ENCODE measurements at regions not wholly inside any gene's neighbourhood (a gene's known extent, or its start where the extent isn't known, plus 50 kb on each side); places are given as distances from the start of the nearest gene placed in this dataset.

- no peak for TF ChIP-seq GATA3 (IDR thresholded peaks at IDR 0.05; ENCODE audit: low read depth, low read length)
- no peak for TF ChIP-seq GATA2 (IDR thresholded peaks at IDR 0.05; ENCODE audit: low read depth, low read length)
These were observed 1268.6 kb downstream of the RAPGEF2 start for GRCh38 chr4:160371446-160371845.

DNA sequence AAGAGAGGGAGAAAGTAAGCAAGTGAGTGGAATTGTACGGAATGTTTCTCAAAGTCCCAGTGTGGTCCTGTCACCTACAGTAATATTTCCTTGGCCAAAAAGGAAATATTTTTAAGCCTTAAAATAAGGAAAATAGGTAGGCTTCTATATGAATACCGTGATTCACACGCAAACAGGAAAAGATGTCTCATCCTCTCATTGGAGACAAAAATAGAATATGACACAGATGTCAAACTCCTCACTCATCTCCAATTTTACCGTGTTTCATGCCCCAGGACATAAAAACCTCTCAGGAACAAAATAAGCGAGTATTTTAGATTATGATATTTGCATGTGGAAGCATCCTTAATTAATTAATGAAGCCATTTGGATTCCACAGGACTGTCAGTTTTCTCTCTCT is 1269.5 kb downstream of the RAPGEF2 start:
- no peak for TF ChIP-seq GATA3 (IDR thresholded peaks at IDR 0.05; ENCODE audit: low read depth, low read length)
- TF ChIP-seq GATA2 (IDR thresholded peaks at IDR 0.05; ENCODE audit: low read depth, low read length): no peak

GRCh38 chr4:160373911-160374310 is 1271.0 kb downstream of the RAPGEF2 start:
- TF ChIP-seq GATA3 (IDR thresholded peaks at IDR 0.05; ENCODE audit: low read depth, low read length) (no peak), GATA2 (IDR thresholded peaks at IDR 0.05; ENCODE audit: low read depth, low read length) (no peak)

DNA sequence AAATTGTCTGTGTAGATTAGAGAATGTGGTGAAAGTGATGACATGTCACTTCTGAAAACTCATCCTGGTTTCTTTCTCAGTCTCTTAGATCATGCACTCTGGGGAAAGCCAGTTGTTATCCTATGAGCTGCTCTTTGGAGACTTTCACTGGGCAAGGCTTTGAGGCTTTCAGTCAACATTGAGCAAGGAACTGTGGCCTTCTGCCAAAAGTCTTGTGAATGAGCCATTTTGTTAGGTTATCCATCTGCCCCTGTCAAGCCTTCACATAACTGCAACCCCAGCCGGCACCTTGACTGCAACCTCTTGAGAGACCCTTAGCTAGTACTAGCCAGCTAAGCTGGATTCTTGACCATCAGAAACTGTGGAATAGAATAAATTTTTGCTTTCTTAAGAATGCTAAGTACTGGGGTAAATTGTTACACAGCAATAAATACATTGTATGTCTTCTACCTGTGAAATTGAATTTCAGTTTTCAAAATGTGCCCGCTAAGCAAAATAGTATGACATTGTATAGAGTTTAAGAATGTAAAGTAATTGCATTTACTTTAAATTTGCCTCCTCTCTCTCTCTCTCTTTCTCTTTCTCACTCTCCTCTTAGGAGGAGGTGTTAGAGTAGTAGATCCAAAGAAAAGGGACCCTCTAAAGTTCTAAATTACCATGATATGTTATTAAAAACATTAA is 1273.0 kb downstream of the RAPGEF2 start:
- no peak for TF ChIP-seq GATA2 (IDR thresholded peaks at IDR 0.05; ENCODE audit: low read depth, low read length)
- TF ChIP-seq GATA3 (IDR thresholded peaks at IDR 0.05; ENCODE audit: low read depth, low read length): no peak

DNA sequence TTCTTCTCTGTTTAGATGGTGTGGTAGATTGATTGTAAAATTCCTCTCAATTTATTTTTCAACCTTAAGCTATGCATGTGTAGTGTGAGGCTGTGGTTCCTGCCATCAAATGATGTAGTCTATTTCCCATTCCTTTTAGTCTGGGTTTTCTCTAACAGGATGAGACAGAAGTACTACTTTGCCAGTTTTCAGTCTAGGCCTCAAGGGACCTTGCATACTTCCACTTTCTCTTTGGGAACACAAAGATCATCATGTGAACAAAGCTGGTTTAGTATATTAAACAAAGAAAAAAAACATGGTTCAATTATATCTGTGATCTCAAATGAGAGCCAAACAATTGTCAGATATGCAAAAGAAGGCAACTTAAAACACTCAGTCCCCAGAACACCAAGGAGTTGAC is 1284.0 kb downstream of the RAPGEF2 start:
- TF ChIP-seq GATA3 (IDR thresholded peaks at IDR 0.05; ENCODE audit: low read depth, low read length): no peak
- no peak for TF ChIP-seq GATA2 (IDR thresholded peaks at IDR 0.05; ENCODE audit: low read depth, low read length)

GRCh38 chr4:160399826-160400225 is 1296.9 kb downstream of the RAPGEF2 start:
- TF ChIP-seq GATA2 (IDR thresholded peaks at IDR 0.05; ENCODE audit: low read depth, low read length) (no peak), GATA3 (IDR thresholded peaks at IDR 0.05; ENCODE audit: low read depth, low read length) (no peak)

DNA sequence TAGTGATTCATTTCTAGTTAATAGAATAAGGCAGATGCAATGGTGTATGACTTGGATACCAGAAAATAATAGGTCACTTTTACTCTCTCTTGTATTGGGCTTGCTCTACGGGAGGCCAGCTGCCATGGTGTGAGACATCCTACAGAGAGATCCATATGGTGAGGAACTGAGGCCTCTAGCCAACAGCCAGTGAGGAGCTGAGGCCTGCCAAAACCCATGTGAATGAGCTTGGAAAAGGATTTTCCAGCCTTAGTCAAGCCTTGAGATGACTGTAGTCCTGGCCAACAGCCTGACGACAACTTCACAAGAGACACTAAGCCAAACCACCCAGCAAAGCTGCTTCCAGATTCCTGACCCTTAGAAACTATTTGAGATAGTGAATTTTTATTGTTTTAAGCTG is 1300.2 kb downstream of the RAPGEF2 start:
- TF ChIP-seq GATA3 (IDR thresholded peaks at IDR 0.05; ENCODE audit: low read depth, low read length): no peak
- no peak for TF ChIP-seq GATA2 (IDR thresholded peaks at IDR 0.05; ENCODE audit: low read depth, low read length)

- TF ChIP-seq GATA2 (IDR thresholded peaks at IDR 0.05; ENCODE audit: low read depth, low read length) (no peak), GATA3 (IDR thresholded peaks at IDR 0.05; ENCODE audit: low read depth, low read length) (no peak)
These were observed 1303.5 kb downstream of the RAPGEF2 start for GRCh38 chr4:160406263-160406825.

- no peak for TF ChIP-seq GATA3 (IDR thresholded peaks at IDR 0.05; ENCODE audit: low read depth, low read length)
- TF ChIP-seq GATA2 (IDR thresholded peaks at IDR 0.05; ENCODE audit: low read depth, low read length): no peak
These were observed 1311.6 kb downstream of the RAPGEF2 start for GRCh38 chr4:160414496-160414895.

GRCh38 chr4:160423879-160424451 is 1321.1 kb downstream of the RAPGEF2 start:
- no peak for TF ChIP-seq GATA2 (IDR thresholded peaks at IDR 0.05; ENCODE audit: low read depth, low read length)
- TF ChIP-seq GATA3 (IDR thresholded peaks at IDR 0.05; ENCODE audit: low read depth, low read length): no peak

DNA sequence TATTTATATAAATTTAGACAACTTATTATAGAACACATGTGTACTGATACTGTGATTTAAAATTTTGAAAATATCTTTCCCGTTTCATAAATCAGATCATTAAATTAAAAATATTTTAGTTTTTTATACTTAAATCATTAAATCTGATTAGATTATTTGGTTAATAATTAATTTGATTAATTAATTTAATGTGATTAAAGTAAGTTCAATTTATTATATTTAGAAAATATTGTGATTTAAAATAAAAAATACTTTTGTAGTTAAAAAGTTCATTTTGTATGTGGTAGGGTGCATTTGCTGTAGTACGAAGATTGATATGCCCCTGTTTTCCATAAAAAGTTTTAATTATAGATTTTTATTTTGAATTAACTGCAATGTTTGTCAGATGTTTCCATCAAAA is 1323.4 kb downstream of the RAPGEF2 start:
- TF ChIP-seq GATA2 (IDR thresholded peaks at IDR 0.05; ENCODE audit: low read depth, low read length) (no peak), GATA3 (IDR thresholded peaks at IDR 0.05; ENCODE audit: low read depth, low read length) (no peak)

DNA sequence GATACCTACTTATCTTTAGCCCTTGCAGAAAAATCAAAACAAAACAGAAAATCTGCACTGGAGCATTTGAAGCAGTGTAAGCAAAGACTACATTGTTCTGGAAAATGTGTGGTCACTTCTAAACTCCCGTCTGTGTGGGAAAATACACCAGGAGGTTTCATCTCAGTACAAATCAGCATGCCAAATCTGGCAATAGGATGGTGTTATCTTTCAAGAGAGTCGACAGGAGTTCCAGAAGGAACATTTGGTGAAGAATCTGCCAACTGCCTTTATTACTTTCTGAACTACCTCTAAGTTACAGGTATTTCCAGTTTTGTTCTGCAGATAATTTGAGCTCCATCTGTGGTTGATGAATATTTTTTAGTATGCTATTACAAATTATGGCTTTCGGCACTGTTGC is 1348.0 kb downstream of the RAPGEF2 start:
- TF ChIP-seq GATA3 (IDR thresholded peaks at IDR 0.05; ENCODE audit: low read depth, low read length) (no peak), GATA2 (IDR thresholded peaks at IDR 0.05; ENCODE audit: low read depth, low read length) (no peak)

DNA sequence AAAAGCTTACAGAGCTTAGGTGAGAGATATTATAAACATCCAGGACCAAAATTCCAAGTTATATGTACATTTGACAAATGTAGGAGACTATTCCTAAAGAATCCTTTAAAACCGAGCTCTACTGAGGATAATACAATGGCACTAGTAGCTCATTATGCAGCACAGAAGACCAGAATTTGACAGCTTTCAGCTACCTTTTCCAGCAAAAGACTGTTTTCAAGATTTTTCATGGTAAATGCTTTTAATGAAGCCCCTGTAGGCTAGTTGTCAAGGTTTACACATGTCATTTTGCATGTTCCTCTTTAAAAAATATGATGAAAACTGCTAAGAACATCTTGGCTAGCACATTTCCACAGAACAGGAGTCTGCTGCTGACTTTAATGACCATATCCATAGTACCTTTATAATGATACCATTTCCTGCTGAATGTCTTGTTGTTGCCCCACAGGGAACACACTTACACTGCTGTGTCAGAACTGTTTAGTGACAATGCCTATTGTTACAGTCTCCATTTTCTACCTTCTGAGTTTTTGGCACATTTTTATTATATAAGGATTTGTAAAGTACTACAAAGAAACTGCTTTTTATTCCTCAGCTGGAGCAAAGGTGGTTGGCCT is 1382.3 kb downstream of the RAPGEF2 start:
- TF ChIP-seq GATA2 (IDR thresholded peaks at IDR 0.05; ENCODE audit: low read depth, low read length) (no peak), GATA3 (IDR thresholded peaks at IDR 0.05; ENCODE audit: low read depth, low read length) (no peak)

DNA sequence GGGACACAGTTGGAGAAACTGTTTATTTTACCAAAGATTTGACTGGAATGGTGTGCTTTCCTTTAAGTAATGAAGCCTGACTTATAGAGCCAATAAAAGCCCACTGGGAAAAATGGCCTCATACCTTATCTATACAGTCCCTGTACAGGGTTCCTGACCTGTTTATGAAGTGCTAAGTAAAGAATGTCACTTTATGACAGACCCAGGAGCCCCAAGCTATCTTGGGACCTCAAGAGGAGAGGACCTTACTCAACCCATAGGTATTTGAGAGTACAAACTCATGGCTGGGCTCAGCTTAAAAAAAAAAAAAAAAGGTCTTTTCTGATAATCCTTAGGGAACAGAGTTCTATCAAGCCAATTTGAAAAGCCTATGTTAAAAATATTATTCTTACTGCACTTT is 1389.3 kb downstream of the RAPGEF2 start:
- TF ChIP-seq GATA2 (IDR thresholded peaks at IDR 0.05; ENCODE audit: low read depth, low read length) (no peak), GATA3 (IDR thresholded peaks at IDR 0.05; ENCODE audit: low read depth, low read length) (no peak)

DNA sequence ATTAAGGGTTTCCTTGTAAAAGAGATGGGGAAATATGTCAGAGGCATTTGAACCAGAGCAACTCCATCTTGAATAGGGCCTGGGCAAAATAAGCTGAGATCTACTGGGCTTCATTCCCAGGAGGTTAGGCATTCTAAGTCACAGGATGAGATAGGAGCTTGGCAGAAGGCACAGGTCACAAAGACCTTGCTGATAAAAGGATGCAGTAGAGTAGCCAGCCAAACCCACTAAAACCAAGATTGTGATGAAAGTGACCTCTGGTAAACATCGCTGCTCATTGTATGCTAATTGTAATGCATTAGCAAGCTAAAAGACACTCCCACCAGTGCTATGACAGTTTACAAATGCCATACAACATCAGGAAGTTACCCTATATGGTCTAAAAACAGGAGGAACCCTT is 1390.3 kb downstream of the RAPGEF2 start:
- no peak for TF ChIP-seq GATA2 (IDR thresholded peaks at IDR 0.05; ENCODE audit: low read depth, low read length)
- no peak for TF ChIP-seq GATA3 (IDR thresholded peaks at IDR 0.05; ENCODE audit: low read depth, low read length)
